SK-N-SH (cell line): ENCODE measurements at regions not wholly inside any gene's neighbourhood (a gene's known extent, or its start where the extent isn't known, plus 50 kb on each side); places are given as distances from the start of the nearest gene placed in this dataset.

Experiments
- CTCF ChIA-PET: fragments of 300-600, 350-600 bp; formaldehyde crosslinking; extraction: SDS; loops from one replicate; lab custom pipeline; 2021; lab: Yijun Ruan, JAX
- POLR2A ChIA-PET: fragments of 350-600 bp; sonication (Branson Sonifier 250); formaldehyde crosslinking; extraction: SDS; loops from one replicate; lab custom pipeline; 2020; ENCODE audit warnings: antibody characterized with exemption, inconsistent platforms; lab: Yijun Ruan, JAX
- DNase-seq: peaks from one replicate; pipeline ENCODE4 v3.0.0; 2012
- H2AFZ ChIP-seq: fragments of 200-600 bp; sonication (generic); 2 replicates; pipeline ENCODE4 v1.8.1; 2016; ENCODE audit warnings: antibody characterized with exemption, mild to moderate bottlenecking, low read depth
- H3F3A ChIP-seq: fragments of 200-600 bp; sonication (generic); replicated peaks from 2 replicates; pipeline ENCODE3; 2016; ENCODE audit warnings: antibody characterized with exemption, mild to moderate bottlenecking; ENCODE audit not compliant: insufficient read depth
- H3K27ac ChIP-seq, 2 experiments: fragments of 200-500 bp in 1 of 2; fragments of 200-600 bp in 1 of 2; sonication (Bioruptor generic) in 1 of 2; sonication (generic), shearing (Covaris generic) in 1 of 2; 2 replicates each; pipeline versions ENCODE4 v1.5.1 to v1.6.1; 2014 to 2016; ENCODE audit warnings: low read depth in 2 of 2, inconsistent platforms in 1 of 2, low read length in 1 of 2, mild to moderate bottlenecking in 1 of 2, mixed read lengths in 1 of 2
- H3K27me3 ChIP-seq: fragments of 200-600 bp; sonication (generic), shearing (Covaris generic); 2 replicates; pipeline ENCODE4 v1.6.1; 2016; ENCODE audit warnings: mixed run types; ENCODE audit not compliant: insufficient read depth
- H3K36me3 ChIP-seq, 2 experiments: fragments of 200-500 bp in 1 of 2; fragments of 200-600 bp in 1 of 2; sonication (Bioruptor generic) in 1 of 2; sonication (generic) in 1 of 2; replicated peaks in 1 of 2; 2 replicates each; pipeline versions ENCODE3 to v1.5.1; 2014 to 2016; ENCODE audit warnings: low read length in 1 of 2, mild to moderate bottlenecking in 1 of 2; ENCODE audit not compliant: insufficient read depth in 2 of 2, control insufficient read depth in 1 of 2
- H3K4me1 ChIP-seq, 2 experiments: fragments of 200-500 bp in 1 of 2; fragments of 200-600 bp in 1 of 2; sonication (Bioruptor generic) in 1 of 2; sonication (generic), shearing (Covaris generic) in 1 of 2; 2 replicates each; pipeline versions ENCODE4 v1.5.1 to v1.6.1; 2014 to 2016; ENCODE audit warnings: low read depth in 1 of 2, low read length in 1 of 2, mixed run types in 1 of 2; ENCODE audit not compliant: insufficient read depth in 2 of 2, control insufficient read depth in 1 of 2
- H3K4me2 ChIP-seq: fragments of 200-600 bp; sonication (generic), shearing (Covaris generic); 2 replicates; pipeline ENCODE4 v1.6.1; 2017; ENCODE audit warnings: mixed run types
- H3K4me3 ChIP-seq, 2 experiments: fragments of 200-500 bp in 1 of 2; fragments of 200-600 bp in 1 of 2; sonication (Bioruptor generic) in 1 of 2; sonication (generic), shearing (Covaris generic) in 1 of 2; 2 replicates each; pipeline versions ENCODE4 v1.5.1 to v1.8.1; 2014 to 2016; ENCODE audit warnings: low read depth in 2 of 2, inconsistent platforms in 1 of 2, low read length in 1 of 2, mild to moderate bottlenecking in 1 of 2, mixed read lengths in 1 of 2, moderate library complexity in 1 of 2
- H3K79me2 ChIP-seq: fragments of 200-600 bp; sonication (generic); 2 replicates; pipeline ENCODE4 v1.8.1; 2017; ENCODE audit warnings: mild to moderate bottlenecking; ENCODE audit not compliant: insufficient read depth
- H3K9ac ChIP-seq: fragments of 200-600 bp; sonication (generic); 2 replicates; pipeline ENCODE4 v1.6.1; 2017; ENCODE audit warnings: mixed run types
- H3K9me2 ChIP-seq: fragments of 200-600 bp; sonication (generic); 2 replicates; pipeline ENCODE4 v1.6.1; 2017; ENCODE audit warnings: mixed run types
- H3K9me3 ChIP-seq: fragments of 200-600 bp; sonication (generic); 2 replicates; pipeline ENCODE4 v1.6.1; 2017; ENCODE audit warnings: mixed run types, mild to moderate bottlenecking, moderate library complexity
- H4K20me1 ChIP-seq: fragments of 200-600 bp; sonication (generic); 2 replicates; pipeline ENCODE4 v1.6.1; 2017; ENCODE audit warnings: mild to moderate bottlenecking, mixed run types; ENCODE audit not compliant: insufficient read depth
- GABPA ChIP-seq: IDR thresholded peaks from 2 replicates; pipeline ENCODE4 v1.4.0; 2012; ENCODE audit warnings: low read depth, mild to moderate bottlenecking
- IRF3 ChIP-seq: fragments of 150-350 bp; IDR thresholded peaks from 2 replicates; pipeline ENCODE4 v1.6.1; 2016; ENCODE audit warnings: mild to moderate bottlenecking, low read depth, low read length
- NFIC ChIP-seq: IDR thresholded peaks from 2 replicates; pipeline ENCODE4 v1.4.0; 2012; ENCODE audit warnings: borderline replicate concordance
- POLR2AphosphoS5 ChIP-seq: IDR thresholded peaks from 2 replicates; pipeline ENCODE4 v1.6.1; 2012; ENCODE audit warnings: low read depth, low read length
- RAD21 ChIP-seq: IDR thresholded peaks from 2 replicates; pipeline ENCODE4 v1.6.1; 2012; ENCODE audit warnings: mild to moderate bottlenecking, low read length
- TEAD4 ChIP-seq: IDR thresholded peaks from 2 replicates; pipeline ENCODE4 v1.4.0; 2012; ENCODE audit warnings: mild to moderate bottlenecking, borderline replicate concordance; ENCODE audit not compliant: insufficient read depth
- WGBS: methylation state at CpG from one replicate; pipeline ENCODE4 v1.1.6; 2017; ENCODE audit warnings: low lambda C conversion rate; 5-methylcytosine and 5-hydroxymethylcytosine counted together
- TF ChIP-seq, protein P1 (sequence below): fragments of 200-600 bp; sonication (generic); IDR thresholded peaks from 2 replicates; pipeline ENCODE4 v1.6.1; 2017; ENCODE audit warnings: antibody characterized with exemption, mild to moderate bottlenecking, moderate library complexity

DNA sequence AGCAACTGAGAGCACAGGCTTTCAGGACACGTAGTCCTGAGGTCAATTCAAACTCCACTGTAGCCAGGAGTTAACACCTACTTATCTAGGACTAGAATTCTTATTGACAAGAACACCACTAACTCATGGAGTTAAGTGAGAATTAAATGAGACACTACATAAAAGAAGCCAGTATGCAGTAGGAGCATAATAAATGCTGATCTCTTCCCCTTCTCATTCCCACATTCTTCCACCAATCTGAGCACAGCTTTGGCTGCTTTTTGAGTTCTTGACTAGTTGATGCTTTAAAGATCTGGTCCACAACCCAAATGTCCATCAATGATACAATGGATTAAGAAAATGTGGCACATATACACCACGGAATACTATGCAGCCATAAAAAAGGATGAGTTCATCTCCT, 55.2 kb downstream of the TTC32 start:
- no peak overlapping the region for H3K4me3 ChIP-seq
- POLR2A ChIA-PET = interaction anchor here (0.9 kb wide), 1 partner anchor 12 kb away, joined by 3 read pairs; no protein-coding TSS in a partner anchor
- H3K4me1 ChIP-seq = no peaks in the 10 kb centered on the region; a peak in 1 of 4 replicates
- 48% methylated on average over 2 of the region's 2 CpGs for WGBS
- no peak overlapping the region for H3K27ac ChIP-seq
- no peaks in the 10 kb centered on the region for H3F3A ChIP-seq
- DNase-seq = no peak
- no peak overlapping the region for H2AFZ ChIP-seq
- no peaks in the 10 kb centered on the region for H3K36me3 ChIP-seq
- no peaks in the 10 kb centered on the region for H3K9me3 ChIP-seq
- H3K9me2 ChIP-seq = no peaks in the 10 kb centered on the region
- no peak overlapping the region for H3K4me2 ChIP-seq
- H4K20me1 ChIP-seq = no peaks in the 10 kb centered on the region
- H3K27me3 ChIP-seq = peaks cover 64% of the 10 kb centered on the region
- TF ChIP-seq GABPA = no peak
- no peak for TF ChIP-seq TEAD4
- TF ChIP-seq IRF3 = no peak
- no peak for TF ChIP-seq NFIC
- H3K79me2 ChIP-seq = no peaks in the 10 kb centered on the region
- CTCF ChIA-PET = interaction anchor here (0.7 to 1.0 kb wide), 2 partner anchors 12 to 16 kb away, joined by 3 to 5 read pairs; no protein-coding TSS in a partner anchor
- H3K9ac ChIP-seq = no peak overlapping the region

GRCh38 chr2:19846030-19846429, 55.8 kb downstream of the TTC32 start:
- Histone ChIP-seq H3K9me2 (no peaks in the 10 kb centered on the region), H3K9me3 (no peaks in the 10 kb centered on the region), H3K9ac (no peak overlapping the region), H3K4me1 (no peaks in the 10 kb centered on the region; a peak in 1 of 4 replicates), H3K79me2 (no peaks in the 10 kb centered on the region), H3K27me3 (peaks cover 66% of the 10 kb centered on the region), H3K4me2 (no peak overlapping the region), H4K20me1 (no peaks in the 10 kb centered on the region), H3K4me3 (no peak overlapping the region), H3F3A (no peaks in the 10 kb centered on the region), H3K27ac (no peak overlapping the region), H3K36me3 (no peaks in the 10 kb centered on the region), H2AFZ (no peak overlapping the region)
- WGBS = 8% methylated on average over 4 of the region's 4 CpGs
- POLR2A ChIA-PET = interaction anchor here (0.9 kb wide), 1 partner anchor 13 kb away, joined by 3 read pairs; no protein-coding TSS in a partner anchor
- no peak for DNase-seq
- CTCF ChIA-PET = interaction anchor here (0.7 to 1.5 kb wide), 3 partner anchors 12 to 19 kb away, joined by 3 to 5 read pairs (median 5); no protein-coding TSS in a partner anchor
- TF ChIP-seq, protein P1, sequence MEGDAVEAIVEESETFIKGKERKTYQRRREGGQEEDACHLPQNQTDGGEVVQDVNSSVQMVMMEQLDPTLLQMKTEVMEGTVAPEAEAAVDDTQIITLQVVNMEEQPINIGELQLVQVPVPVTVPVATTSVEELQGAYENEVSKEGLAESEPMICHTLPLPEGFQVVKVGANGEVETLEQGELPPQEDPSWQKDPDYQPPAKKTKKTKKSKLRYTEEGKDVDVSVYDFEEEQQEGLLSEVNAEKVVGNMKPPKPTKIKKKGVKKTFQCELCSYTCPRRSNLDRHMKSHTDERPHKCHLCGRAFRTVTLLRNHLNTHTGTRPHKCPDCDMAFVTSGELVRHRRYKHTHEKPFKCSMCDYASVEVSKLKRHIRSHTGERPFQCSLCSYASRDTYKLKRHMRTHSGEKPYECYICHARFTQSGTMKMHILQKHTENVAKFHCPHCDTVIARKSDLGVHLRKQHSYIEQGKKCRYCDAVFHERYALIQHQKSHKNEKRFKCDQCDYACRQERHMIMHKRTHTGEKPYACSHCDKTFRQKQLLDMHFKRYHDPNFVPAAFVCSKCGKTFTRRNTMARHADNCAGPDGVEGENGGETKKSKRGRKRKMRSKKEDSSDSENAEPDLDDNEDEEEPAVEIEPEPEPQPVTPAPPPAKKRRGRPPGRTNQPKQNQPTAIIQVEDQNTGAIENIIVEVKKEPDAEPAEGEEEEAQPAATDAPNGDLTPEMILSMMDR = no peak
- TF ChIP-seq GABPA (no peak), POLR2AphosphoS5 (no peak), RAD21 (no peak)
